NCI-H82 treated with DMSO at 0.1 percent for 48 hours (cell line): ENCODE measurements at regions not wholly inside any gene's neighbourhood (a gene's known extent, or its start where the extent isn't known, plus 50 kb on each side); places are given as distances from the start of the nearest gene placed in this dataset.
"Not testable (repeated sequence)": the region's sequence is repeated elsewhere in the genome, so short reads cannot be mapped to it uniquely, and the experiment has no call there.

Experiments used
- DNase-seq: peaks from one replicate; lab custom pipeline; 2025; ENCODE audit not compliant: unreplicated experiment; lab: John Stamatoyannopoulos, UW

DNA sequence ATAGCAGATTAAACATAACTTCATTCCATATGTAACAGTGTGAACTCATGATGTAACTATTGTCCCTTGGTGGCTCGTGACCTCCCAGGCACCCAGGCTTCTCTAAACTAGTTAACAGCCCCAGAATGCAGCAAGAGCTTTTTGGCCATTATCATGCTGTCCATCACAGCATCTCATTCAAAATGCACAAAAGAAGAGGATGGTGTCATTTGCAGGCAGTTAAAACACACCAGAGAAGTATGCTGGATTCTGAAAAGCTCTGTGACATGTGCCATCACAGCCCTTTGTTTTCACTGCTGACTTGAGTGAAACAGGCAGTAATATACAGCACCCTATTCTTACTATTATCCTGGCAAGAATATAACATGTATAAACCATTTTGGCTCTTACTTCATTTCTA, 117.6 kb upstream of the CHMP2B start:
- DNase-seq = no peak

GRCh38 chr3:87101861-87102625, 111.1 kb upstream of the VGLL3 start:
- no peak for DNase-seq

GRCh38 chr3:87097733-87098132, 106.8 kb upstream of the VGLL3 start:
- DNase-seq = not testable (repeated sequence)

DNA sequence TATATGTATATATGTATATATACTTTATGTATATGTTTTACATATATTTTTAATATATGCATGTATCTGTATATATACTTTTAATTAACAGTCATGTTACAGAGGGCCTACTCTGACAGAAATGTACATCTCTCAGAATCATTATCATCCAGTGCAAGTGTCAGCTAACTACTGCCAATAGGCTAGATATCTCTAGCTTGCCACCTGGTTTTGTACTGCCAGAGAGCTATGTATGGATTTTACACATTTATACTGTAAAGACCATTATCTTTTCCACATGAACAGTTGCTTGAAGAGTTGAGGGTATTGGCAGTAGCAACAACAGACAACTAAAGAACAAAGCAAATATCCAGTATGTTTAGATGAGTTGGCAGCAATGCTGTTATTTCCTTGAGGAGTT, 99.7 kb upstream of the VGLL3 start:
- DNase-seq = no peak

DNA sequence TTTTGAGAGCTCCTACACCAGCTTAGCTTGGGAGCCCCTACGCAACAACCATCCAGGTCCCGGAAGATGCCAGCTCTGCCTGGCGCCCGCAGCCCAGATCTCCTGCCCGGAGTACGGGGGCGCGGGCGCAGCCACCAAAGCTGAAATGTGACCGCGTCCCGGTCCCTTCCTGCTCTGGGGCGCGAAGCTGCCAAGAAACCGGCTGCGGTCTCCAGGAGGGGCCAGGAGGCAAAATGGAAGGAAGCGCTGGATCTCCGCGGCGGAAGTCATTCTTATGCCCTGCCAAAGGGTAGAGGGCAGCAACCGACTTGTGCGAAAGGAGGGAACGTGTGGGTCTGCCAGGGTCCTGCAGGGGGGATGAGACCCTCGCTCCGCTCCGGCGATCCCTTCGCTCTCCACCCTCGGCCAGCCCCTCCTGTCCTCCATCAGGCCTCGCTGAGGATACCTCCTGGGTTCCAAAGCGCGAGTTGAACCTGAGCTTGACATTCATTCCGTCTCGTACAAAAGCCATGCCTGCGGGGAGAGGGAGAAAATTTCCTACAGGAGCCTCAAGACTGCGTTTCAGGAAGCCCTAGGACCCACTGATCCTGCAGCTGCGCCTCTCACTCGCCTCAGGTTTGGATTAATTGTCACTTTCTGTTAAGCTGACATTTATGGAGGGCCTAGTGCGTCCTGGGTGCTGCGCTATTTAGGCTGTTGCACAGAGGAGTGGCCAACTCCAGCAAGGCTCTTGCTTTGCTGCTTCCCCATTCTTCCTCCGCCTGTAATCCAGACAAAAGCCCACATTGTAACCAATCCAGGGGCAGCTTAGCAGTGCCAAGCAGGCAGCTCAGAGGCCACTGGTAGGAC, 98.3 kb upstream of the VGLL3 start:
- peak; percentile 17 for DNase-seq

- no peak for DNase-seq
Observed at GRCh38 chr3:87088430-87088992, 97.6 kb upstream of the VGLL3 start.

DNA sequence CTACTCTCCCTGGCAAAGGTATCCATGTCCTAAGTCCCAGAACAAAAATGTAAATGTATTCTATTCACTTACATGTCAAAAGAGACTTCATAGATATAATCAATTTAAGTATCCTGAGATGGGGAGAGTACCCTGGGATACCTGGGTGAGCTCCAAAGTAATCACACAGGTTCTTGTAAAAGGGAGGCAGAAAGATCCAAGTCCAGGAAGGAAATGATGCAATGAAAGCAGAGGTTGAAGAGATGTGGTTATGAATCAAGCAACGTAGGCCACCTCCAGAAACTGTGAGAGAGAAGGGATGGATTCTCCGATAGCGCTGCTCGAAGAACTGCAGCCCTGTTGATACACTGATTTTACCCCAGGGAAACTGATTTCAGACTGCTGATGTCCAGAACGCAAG, 93.9 kb upstream of the VGLL3 start:
- no peak for DNase-seq

GRCh38 chr3:87082796-87083440, 92.0 kb upstream of the VGLL3 start:
- DNase-seq = peak; percentile 3

DNA sequence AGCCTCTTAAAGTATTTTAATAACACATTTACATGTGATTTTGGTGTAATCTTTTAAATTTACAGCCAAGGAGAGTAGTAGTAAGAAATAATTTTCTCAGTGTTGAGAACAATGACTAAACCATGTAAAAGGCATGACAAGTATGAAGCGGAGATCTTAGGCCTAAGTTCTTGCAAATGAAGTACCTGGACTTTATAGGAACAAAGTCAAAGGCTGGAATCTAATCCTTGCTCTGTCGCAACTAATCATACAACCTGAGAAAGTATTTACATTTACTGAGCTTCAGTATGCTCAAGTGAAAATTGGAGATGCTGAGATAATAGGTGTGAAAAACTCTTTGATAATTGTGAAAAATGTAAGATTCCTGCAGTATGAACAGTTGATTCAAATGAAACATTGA, 86.4 kb upstream of the VGLL3 start:
- DNase-seq = no peak

GRCh38 chr3:87076946-87077345, 86.0 kb upstream of the VGLL3 start:
- DNase-seq = no peak

DNA sequence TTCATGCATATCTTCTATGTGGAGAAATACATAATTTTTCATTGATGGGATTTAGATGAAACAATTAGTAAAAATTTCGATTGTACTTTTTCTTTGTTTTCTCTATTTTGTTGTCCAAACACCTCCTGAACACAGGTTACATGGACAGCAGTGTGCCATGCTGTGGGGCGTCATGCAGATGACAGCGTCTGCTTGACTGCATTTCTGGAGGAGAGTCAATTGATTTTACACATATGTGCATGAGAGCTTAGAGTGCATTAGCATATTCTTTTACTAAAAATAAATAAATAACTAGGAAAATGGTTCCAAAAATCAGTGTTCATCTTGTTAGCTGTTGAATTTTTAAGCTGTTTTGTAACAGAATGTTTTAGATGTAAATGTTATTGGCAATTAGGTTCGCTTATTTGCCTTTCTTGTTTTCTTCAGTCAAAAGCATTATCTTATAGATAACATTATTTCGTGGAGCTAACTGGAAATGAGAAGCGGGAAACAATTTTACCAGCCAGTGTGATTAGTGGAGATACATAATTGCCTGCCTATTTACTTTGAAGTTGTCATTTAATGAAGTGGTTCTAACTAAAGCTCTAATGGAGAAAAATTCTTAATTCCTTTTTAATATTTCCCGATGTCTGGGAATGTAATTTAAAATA, 82.7 kb upstream of the VGLL3 start:
- DNase-seq = no peak

DNA sequence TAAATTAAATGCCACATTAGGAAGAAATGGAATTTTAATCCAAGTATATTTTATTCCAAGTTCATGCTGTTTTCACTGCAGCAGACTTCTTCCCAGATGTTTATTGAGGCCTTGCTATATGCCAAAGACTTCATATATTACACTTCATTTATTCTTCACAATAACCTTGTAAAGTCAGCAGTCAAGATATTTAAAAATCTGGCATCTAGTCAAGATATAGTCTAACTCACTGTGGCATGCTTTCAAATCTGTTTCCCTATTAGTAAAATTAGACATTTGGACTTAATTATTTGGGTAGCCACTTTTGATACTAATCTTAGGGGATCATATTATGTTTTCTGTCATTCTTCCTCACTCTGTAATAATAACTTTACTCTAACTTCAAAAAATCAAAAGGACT, 81.5 kb upstream of the VGLL3 start:
- DNase-seq = no peak

DNA sequence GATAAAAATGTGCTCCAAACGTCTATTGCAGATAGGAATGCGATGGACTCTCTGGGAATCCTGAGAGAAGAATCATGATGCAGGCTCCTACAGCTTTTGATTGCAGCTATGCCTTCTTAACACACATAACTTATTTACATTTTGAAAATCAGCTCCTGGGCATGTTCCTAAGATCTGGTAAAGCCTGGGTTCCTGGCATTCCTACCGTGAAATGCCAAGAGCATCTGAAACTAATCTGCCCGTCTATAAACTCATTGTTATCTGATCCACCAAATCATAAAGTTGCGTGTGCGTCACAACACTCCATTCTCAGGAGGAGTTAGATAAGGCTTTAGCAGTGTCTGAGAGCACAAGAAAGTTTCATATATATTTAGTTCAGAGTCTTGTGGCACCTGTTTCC, 79.0 kb upstream of the VGLL3 start:
- DNase-seq = no peak

DNA sequence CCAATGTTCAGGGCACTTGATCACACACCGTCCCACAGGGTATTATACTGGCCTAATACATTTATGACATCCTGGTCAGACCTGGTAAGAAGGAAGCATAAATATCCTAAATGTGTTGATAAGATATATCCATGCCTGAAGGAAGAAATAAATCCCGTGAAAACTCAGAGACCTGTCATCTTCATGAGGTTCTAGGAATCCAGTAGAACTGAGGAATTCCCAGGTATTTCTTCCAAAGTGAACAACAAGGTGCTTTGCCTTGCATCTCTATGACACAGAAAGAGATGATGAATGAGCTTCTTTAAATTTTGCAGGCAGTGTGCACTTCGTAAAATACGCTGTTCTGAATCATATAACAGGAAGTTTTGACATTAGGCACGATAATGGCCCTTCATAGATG, 78.1 kb upstream of the VGLL3 start:
- DNase-seq = no peak

GRCh38 chr3:87062685-87063084, 71.7 kb upstream of the VGLL3 start:
- no peak for DNase-seq

DNA sequence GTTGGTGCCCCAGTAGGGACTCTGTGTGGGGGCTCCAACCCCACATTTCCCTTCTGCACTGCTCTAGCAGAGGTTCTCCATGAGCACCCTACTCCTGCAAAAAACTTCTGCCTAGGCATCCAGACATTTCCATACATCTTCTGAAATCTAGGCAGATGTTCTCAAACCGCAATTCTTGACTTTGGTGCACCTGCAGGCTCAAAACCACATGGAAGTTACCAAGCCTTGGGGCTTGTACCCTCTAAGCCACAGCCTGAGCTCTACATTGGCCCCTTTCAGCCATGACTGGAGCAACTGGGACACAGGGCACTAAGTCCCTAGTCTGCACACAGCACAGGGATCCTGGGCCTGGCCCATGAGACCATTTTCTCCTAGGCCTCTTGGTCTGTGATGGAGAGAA, 66.5 kb upstream of the VGLL3 start:
- no peak for DNase-seq

GRCh38 chr3:87053553-87053952, 62.6 kb upstream of the VGLL3 start:
- no peak for DNase-seq

- no peak for DNase-seq
Observed at GRCh38 chr3:87052499-87053260, 61.7 kb upstream of the VGLL3 start.

- no peak for DNase-seq
Observed at GRCh38 chr3:87047852-87048251, 56.9 kb upstream of the VGLL3 start.

- no peak for DNase-seq
Observed at GRCh38 chr3:87046241-87046640, 55.3 kb upstream of the VGLL3 start.
